ENCODE measurements at regions not wholly inside any gene's neighbourhood (a gene's known extent, or its start where the extent isn't known, plus 50 kb on each side); places are given as distances from the start of the nearest gene placed in this dataset.

GRCh38 chr4:138634915-138635314 is 380.7 kb upstream of the NOCT start:
- intact Hi-C loops (cut with micrococcal nuclease) = no loop called here
- no peak for TF ChIP-seq CTCF (IDR thresholded peaks at IDR 0.05)
- Mint-ChIP-seq H3K27me3 (no peaks in the 10 kb centered on the region), H3K27ac (no peak overlapping the region), H3K9me3 (no peaks in the 10 kb centered on the region), H3K36me3 (ENCODE audit: low read depth) (no peaks in the 10 kb centered on the region), H3K4me3 (no peak overlapping the region), H3K4me1 (ENCODE audit: low read depth) (no peaks in the 10 kb centered on the region)
- DNase-seq (no peak), ATAC-seq (no peak)
- ChIA-PET CTCF (no interaction called here), POLR2A (no interaction called here)

DNA sequence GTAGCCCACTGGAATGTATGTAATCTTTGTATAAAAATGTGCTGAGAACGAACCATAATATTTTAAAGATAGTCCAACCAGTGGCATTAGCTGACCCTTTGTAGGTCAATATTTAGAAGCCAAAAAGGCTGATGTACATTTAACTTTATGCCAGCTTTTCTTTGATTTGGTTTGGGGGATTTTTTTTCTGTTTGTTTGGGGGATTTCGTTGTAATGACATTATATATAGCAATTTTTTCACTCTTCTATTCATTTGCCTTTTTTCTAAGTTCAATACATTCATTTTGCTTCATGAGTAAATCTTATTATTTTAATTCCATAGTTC is 382.0 kb upstream of the NOCT start:
- DNase-seq (no peak), ATAC-seq (no peak)
- Mint-ChIP-seq H3K27me3 (no peaks in the 10 kb centered on the region), H3K36me3 (ENCODE audit: low read depth) (no peaks in the 10 kb centered on the region), H3K4me1 (ENCODE audit: low read depth) (no peaks in the 10 kb centered on the region), H3K27ac (no peak overlapping the region), H3K4me3 (no peak overlapping the region), H3K9me3 (no peaks in the 10 kb centered on the region)
- TF ChIP-seq CTCF (IDR thresholded peaks at IDR 0.05) = no peak
- intact Hi-C loops (cut with micrococcal nuclease) = no loop called here
- POLR2A ChIA-PET = no interaction called here
- CTCF ChIA-PET = no interaction called here

DNA sequence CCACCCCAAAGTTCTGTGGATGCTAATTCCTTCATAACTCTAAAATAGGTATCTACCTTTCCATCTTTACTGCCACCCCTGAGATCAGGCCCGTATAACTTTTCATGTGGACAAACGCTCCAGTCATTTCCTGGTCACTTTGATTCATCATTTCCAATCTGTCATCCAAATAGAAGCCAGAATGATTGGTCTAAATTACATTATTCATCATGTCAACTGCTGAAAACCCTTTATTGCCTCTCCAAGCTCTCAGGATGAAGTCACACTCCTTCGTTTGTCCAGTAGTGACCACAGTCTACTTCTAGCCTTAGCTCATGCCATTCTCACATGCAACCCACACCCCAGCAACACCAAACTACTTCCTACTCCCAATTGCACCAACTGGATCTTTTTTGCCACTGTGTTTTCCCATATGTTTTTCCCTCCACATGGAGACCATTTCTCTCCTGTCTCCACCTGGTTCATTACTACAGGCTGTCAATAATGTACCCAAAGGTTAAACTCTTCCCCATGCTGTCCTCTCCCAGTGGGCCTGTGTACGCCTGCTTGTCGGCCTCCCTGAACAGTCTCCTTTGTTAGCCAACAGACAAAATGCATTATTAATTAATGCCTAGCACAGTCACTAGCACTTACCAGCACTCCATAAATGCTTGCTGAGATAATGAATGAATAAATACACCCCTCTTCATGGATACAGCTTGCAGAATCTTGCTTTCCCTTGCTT is 382.6 kb upstream of the NOCT start:
- no peaks in the 10 kb centered on the region for H3K9me3 Mint-ChIP-seq
- CTCF ChIA-PET = no interaction called here

GRCh38 chr4:138630666-138631065 is 384.9 kb upstream of the NOCT start:
- Mint-ChIP-seq H3K9me3 (no peaks in the 10 kb centered on the region), H3K27me3 (no peaks in the 10 kb centered on the region), H3K4me1 (ENCODE audit: low read depth) (no peaks in the 10 kb centered on the region), H3K4me3 (no peak overlapping the region), H3K36me3 (ENCODE audit: low read depth) (no peaks in the 10 kb centered on the region), H3K27ac (no peak overlapping the region)
- ATAC-seq = no peak
- ChIA-PET POLR2A (no interaction called here), CTCF (no interaction called here)
- no peak for TF ChIP-seq CTCF (IDR thresholded peaks at IDR 0.05)
- no peak for DNase-seq
- intact Hi-C loops (cut with micrococcal nuclease) = no loop called here

More for the DNA sequence above, 382.6 kb upstream of the NOCT start:
- Mint-ChIP-seq H3K36me3 (ENCODE audit: low read depth) (no peaks in the 10 kb centered on the region), H3K27me3 (no peaks in the 10 kb centered on the region), H3K4me1 (ENCODE audit: low read depth) (no peaks in the 10 kb centered on the region), H3K27ac (no peak overlapping the region), H3K4me3 (no peak overlapping the region)
- ATAC-seq (no peak), DNase-seq (no peak)
- intact Hi-C loops (cut with micrococcal nuclease) = no loop called here
- no peak for TF ChIP-seq CTCF (IDR thresholded peaks at IDR 0.05)
- POLR2A ChIA-PET = no interaction called here

DNA sequence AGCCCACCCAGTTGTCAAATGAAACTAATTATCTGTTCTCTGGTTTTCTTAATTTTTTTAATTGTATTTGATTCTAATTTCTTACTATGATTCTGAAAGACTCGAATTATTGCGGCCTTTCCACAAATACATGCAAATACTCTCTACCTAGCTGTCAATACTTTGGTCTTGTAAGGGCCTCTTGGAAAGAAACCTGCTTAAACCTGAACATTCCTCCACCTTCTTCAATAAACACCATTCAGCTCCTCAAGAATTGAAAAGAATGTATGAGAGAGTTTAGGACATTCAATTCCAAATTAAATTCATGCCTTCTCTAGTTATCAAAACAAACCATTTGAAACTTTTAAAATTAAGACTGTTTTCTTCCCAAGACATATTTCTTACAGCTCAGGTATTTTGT is 385.9 kb upstream of the NOCT start:
- no peak overlapping the region for H3K27ac Mint-ChIP-seq
- CTCF ChIA-PET = no interaction called here
- ATAC-seq = no peak
- no peaks in the 10 kb centered on the region for H3K4me1 Mint-ChIP-seq (ENCODE audit: low read depth)
- TF ChIP-seq CTCF (IDR thresholded peaks at IDR 0.05) = no peak
- DNase-seq = no peak
- H3K36me3 Mint-ChIP-seq (ENCODE audit: low read depth) = no peaks in the 10 kb centered on the region
- intact Hi-C loops (cut with micrococcal nuclease) = no loop called here
- H3K27me3 Mint-ChIP-seq = no peaks in the 10 kb centered on the region
- POLR2A ChIA-PET = no interaction called here
- no peak overlapping the region for H3K4me3 Mint-ChIP-seq
- H3K9me3 Mint-ChIP-seq = no peaks in the 10 kb centered on the region
